ENCODE measurements at regions not wholly inside any gene's neighbourhood (a gene's known extent, or its start where the extent isn't known, plus 50 kb on each side); places are given as distances from the start of the nearest gene placed in this dataset.

DNA sequence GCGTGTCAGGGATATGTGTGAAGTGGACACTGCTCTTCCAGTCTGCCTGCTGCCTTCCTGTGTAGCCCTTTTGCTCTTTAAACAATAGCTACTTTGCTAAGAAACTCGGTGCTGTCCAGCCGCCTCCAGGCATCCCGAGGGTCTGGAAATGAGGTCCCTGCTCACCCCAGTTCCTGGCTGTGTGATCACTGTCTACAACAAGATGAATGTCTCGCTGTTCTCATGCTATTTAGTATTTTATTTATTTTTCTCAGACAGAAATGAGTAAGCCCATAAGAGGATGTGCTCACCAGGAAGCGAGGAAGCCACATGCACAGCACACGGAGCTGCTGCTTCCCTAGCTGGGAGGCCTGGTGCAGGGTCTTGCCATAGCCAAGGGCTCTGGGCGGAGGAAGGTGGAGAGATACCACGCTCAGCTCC, 167.0 kb upstream of the PITRM1 start:
- H3K27ac Mint-ChIP-seq (ENCODE audit: unreplicated experiment), result peak overlapping the region; percentile 12
- DNase-seq (ENCODE audit: extremely low spot score, unreplicated experiment), result no peak
- no peaks in the 10 kb centered on the region for H3K27me3 Mint-ChIP-seq (ENCODE audit: unreplicated experiment)
- no peaks in the 10 kb centered on the region for H3K9me3 Mint-ChIP-seq (ENCODE audit: unreplicated experiment)
- no peak overlapping the region for H3K4me3 Mint-ChIP-seq (ENCODE audit: unreplicated experiment)
- no peaks in the 10 kb centered on the region for H3K36me3 Mint-ChIP-seq (ENCODE audit: unreplicated experiment)
- TF ChIP-seq, protein P1, sequence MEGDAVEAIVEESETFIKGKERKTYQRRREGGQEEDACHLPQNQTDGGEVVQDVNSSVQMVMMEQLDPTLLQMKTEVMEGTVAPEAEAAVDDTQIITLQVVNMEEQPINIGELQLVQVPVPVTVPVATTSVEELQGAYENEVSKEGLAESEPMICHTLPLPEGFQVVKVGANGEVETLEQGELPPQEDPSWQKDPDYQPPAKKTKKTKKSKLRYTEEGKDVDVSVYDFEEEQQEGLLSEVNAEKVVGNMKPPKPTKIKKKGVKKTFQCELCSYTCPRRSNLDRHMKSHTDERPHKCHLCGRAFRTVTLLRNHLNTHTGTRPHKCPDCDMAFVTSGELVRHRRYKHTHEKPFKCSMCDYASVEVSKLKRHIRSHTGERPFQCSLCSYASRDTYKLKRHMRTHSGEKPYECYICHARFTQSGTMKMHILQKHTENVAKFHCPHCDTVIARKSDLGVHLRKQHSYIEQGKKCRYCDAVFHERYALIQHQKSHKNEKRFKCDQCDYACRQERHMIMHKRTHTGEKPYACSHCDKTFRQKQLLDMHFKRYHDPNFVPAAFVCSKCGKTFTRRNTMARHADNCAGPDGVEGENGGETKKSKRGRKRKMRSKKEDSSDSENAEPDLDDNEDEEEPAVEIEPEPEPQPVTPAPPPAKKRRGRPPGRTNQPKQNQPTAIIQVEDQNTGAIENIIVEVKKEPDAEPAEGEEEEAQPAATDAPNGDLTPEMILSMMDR (IDR thresholded peaks at IDR 0.05), result no peak
- peaks cover 11% of the 10 kb centered on the region for H3K4me1 Mint-ChIP-seq (ENCODE audit: unreplicated experiment)

DNA sequence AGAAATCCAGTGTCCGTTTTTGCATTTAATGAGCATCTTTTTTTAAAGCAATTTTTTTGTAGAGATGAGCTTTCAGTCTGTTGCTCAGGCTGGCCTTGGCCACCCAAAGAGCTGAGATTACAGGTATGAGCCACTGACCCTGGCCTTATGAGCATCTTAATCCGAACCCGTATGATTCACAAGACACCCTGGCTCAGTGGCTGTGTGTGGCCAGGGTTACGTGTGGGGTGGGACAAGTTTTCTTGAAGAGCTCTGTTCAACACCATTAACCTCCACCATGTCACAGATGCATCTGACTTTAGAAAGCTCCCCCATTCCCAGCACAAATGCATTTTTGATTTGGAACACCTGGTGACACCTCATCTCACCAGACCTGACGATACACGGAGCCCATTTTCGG, 166.5 kb upstream of the PITRM1 start:
- Mint-ChIP-seq H3K27ac (ENCODE audit: unreplicated experiment) (no peak overlapping the region), H3K36me3 (ENCODE audit: unreplicated experiment) (no peaks in the 10 kb centered on the region), H3K4me3 (ENCODE audit: unreplicated experiment) (no peak overlapping the region), H3K27me3 (ENCODE audit: unreplicated experiment) (no peaks in the 10 kb centered on the region), H3K9me3 (ENCODE audit: unreplicated experiment) (no peaks in the 10 kb centered on the region), H3K4me1 (ENCODE audit: unreplicated experiment) (peaks cover 11% of the 10 kb centered on the region)
- no peak for DNase-seq (ENCODE audit: extremely low spot score, unreplicated experiment)
- TF ChIP-seq, protein P1 (IDR thresholded peaks at IDR 0.05), result no peak

DNA sequence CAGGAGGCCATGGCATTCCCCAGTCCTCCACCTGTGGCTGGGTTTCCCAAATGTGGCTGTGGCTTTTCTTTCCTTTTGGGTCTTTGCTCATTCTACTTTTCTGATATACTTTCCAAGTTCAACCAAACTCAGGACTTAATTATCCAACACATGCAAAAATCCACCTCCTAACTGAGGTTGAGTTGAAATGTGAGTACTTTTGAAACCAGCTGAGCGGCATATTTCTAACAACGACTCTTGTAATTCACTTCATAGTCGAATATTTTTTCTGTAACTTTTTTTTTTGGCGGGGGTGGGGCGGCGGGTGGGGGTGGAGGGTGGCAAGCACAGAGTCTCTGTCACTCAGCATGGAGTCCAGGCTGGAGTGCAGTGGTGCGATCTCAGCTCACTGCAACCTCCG, 165.2 kb upstream of the PITRM1 start:
- DNase-seq (ENCODE audit: extremely low spot score, unreplicated experiment), result no peak
- H3K27me3 Mint-ChIP-seq (ENCODE audit: unreplicated experiment), result no peaks in the 10 kb centered on the region
- TF ChIP-seq, protein P1 (IDR thresholded peaks at IDR 0.05), result no peak
- H3K4me1 Mint-ChIP-seq (ENCODE audit: unreplicated experiment), result peaks cover 11% of the 10 kb centered on the region
- no peak overlapping the region for H3K4me3 Mint-ChIP-seq (ENCODE audit: unreplicated experiment)
- H3K27ac Mint-ChIP-seq (ENCODE audit: unreplicated experiment), result no peak overlapping the region
- no peaks in the 10 kb centered on the region for H3K9me3 Mint-ChIP-seq (ENCODE audit: unreplicated experiment)
- H3K36me3 Mint-ChIP-seq (ENCODE audit: unreplicated experiment), result no peaks in the 10 kb centered on the region

DNA sequence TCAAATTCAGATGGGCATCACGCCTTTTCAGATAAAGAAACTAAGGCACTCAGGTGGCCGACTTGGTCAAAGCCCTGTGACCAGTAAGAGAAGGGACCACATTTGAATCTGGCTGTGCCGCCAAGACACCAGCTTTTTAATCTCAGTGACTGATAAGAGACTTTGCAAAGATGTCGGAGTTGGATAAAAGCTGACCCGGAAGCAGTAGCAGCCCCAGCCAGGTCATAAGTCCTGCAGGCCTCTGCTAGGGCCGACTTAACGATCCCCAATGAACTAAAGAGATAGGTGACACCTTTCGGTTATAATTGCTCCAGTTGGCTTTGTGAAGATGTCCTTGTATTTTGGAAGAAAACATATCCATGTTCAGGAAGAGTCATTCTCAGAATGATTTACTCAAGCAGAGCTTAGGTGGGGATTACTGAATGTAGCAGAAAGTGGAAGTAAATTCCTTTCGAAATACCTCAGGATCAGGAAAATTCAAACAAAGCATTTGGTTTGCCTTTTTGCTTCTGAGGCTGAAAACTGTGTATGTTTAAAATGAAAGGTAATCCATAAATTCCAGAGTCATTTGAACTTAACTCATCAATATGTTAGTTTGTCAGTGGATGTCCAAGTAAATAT, 164.2 kb upstream of the PITRM1 start:
- no peaks in the 10 kb centered on the region for H3K36me3 Mint-ChIP-seq (ENCODE audit: unreplicated experiment)
- H3K9me3 Mint-ChIP-seq (ENCODE audit: unreplicated experiment), result no peaks in the 10 kb centered on the region
- no peak for DNase-seq (ENCODE audit: extremely low spot score, unreplicated experiment)
- no peak overlapping the region for H3K4me3 Mint-ChIP-seq (ENCODE audit: unreplicated experiment)
- TF ChIP-seq, protein P1 (IDR thresholded peaks at IDR 0.05), result no peak
- no peaks in the 10 kb centered on the region for H3K27me3 Mint-ChIP-seq (ENCODE audit: unreplicated experiment)
- peaks cover 11% of the 10 kb centered on the region for H3K4me1 Mint-ChIP-seq (ENCODE audit: unreplicated experiment)
- H3K27ac Mint-ChIP-seq (ENCODE audit: unreplicated experiment), result no peak overlapping the region

DNA sequence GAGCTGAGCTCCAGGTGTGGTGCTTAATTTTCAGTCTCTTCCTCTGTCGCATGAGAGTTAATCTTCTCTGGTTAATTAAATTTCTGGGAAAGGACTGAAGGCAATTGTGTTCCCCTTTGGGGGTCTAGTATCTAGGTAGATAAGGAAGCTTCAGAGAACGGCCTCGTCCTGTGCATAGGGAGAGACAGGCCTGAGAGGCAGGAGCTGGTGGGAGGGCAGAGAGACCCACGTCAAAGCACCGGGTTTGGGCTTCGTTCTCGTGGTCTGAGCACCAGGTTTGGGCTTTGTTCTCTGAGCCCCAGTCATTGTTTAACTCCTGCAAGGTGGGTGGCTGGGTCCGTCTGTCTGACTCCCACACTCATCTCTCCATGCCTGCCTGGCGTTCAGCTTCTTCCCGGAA, 160.8 kb upstream of the PITRM1 start:
- H3K27me3 Mint-ChIP-seq (ENCODE audit: unreplicated experiment), result no peaks in the 10 kb centered on the region
- no peak overlapping the region for H3K27ac Mint-ChIP-seq (ENCODE audit: unreplicated experiment)
- no peaks in the 10 kb centered on the region for H3K9me3 Mint-ChIP-seq (ENCODE audit: unreplicated experiment)
- TF ChIP-seq, protein P1 (IDR thresholded peaks at IDR 0.05), result no peak
- no peak overlapping the region for H3K4me3 Mint-ChIP-seq (ENCODE audit: unreplicated experiment)
- no peak for DNase-seq (ENCODE audit: extremely low spot score, unreplicated experiment)
- peaks cover 12% of the 10 kb centered on the region for H3K4me1 Mint-ChIP-seq (ENCODE audit: unreplicated experiment)
- H3K36me3 Mint-ChIP-seq (ENCODE audit: unreplicated experiment), result no peaks in the 10 kb centered on the region

Data from osteocyte (in vitro differentiated cells).